Progenitor cell of endocrine pancreas (in vitro differentiated cells): ENCODE measurements at regions not wholly inside any gene's neighbourhood (a gene's known extent, or its start where the extent isn't known, plus 50 kb on each side); places are given as distances from the start of the nearest gene placed in this dataset.

Experiments
- DNase-seq: peaks from one replicate; pipeline ENCODE4 v3.0.0; 2021; ENCODE audit warnings: low spot score; ENCODE audit not compliant: unreplicated experiment
- H3K27ac Mint-ChIP-seq: 2 replicates; pipeline ENCODE4 v1.8.0; 2021; ENCODE audit warnings: mild to moderate bottlenecking, moderate library complexity, mixed read lengths
- H3K27me3 Mint-ChIP-seq: 2 replicates; pipeline ENCODE4 v1.8.0; 2021; ENCODE audit warnings: mixed read lengths
- H3K36me3 Mint-ChIP-seq: 2 replicates; pipeline ENCODE4 v1.8.0; 2022; ENCODE audit warnings: mixed read lengths; ENCODE audit not compliant: insufficient read depth
- H3K4me1 Mint-ChIP-seq: 2 replicates; pipeline ENCODE4 v1.8.0; 2021; ENCODE audit warnings: low read depth, mixed read lengths
- H3K4me3 Mint-ChIP-seq: 2 replicates; pipeline ENCODE4 v1.8.0; 2021; ENCODE audit warnings: low read depth, mild to moderate bottlenecking, moderate library complexity, mixed read lengths
- H3K9me3 Mint-ChIP-seq: 2 replicates; pipeline ENCODE4 v1.8.0; 2021; ENCODE audit warnings: low read depth, mixed read lengths
- CTCF ChIP-seq: fragments of 200-600 bp; sonication (generic); IDR thresholded peaks from one replicate; pipeline ENCODE4 v1.5.0; 2021; ENCODE audit warnings: antibody characterized with exemption, mild to moderate bottlenecking; ENCODE audit not compliant: unreplicated experiment

GRCh38 chr2:236934656-236935055 is 151.0 kb upstream of the COPS8 start:
- no peak overlapping the region for H3K4me3 Mint-ChIP-seq
- TF ChIP-seq CTCF, result no peak
- H3K27me3 Mint-ChIP-seq, result peaks cover 77% of the 10 kb centered on the region
- H3K9me3 Mint-ChIP-seq, result no peaks in the 10 kb centered on the region
- H3K27ac Mint-ChIP-seq, result no peak overlapping the region
- no peaks in the 10 kb centered on the region for H3K4me1 Mint-ChIP-seq
- DNase-seq, result no peak
- no peaks in the 10 kb centered on the region for H3K36me3 Mint-ChIP-seq

DNA sequence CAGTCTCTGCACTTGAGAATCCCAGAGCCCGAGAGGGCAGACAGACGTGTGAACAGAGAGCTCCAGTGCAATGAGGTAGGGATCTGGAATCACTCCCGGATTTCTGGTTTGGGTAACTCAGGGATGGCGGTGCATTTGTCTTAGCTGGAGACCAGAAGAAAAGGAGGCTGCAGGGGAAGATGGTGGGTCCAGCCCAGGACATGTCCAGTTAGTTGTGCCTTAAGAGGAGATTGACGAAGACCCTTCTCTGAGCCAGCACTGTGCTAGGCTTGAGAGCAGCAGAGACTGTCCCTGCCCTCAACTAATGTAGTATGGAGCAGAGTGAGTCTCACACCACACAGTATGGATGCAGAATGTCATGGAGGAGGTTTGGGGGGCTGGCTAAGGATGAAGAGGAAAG is 150.6 kb upstream of the COPS8 start:
- no peak for TF ChIP-seq CTCF
- peaks cover 80% of the 10 kb centered on the region for H3K27me3 Mint-ChIP-seq
- H3K9me3 Mint-ChIP-seq, result no peaks in the 10 kb centered on the region
- no peak for DNase-seq
- H3K4me3 Mint-ChIP-seq, result no peak overlapping the region
- peaks cover 4% of the 10 kb centered on the region for H3K4me1 Mint-ChIP-seq
- H3K36me3 Mint-ChIP-seq, result no peaks in the 10 kb centered on the region
- H3K27ac Mint-ChIP-seq, result no peak overlapping the region

GRCh38 chr2:236935631-236936445 is 149.9 kb upstream of the COPS8 start:
- no peak for DNase-seq
- Mint-ChIP-seq H3K27ac (no peak overlapping the region), H3K4me3 (no peak overlapping the region), H3K36me3 (no peaks in the 10 kb centered on the region), H3K9me3 (no peaks in the 10 kb centered on the region), H3K4me1 (peaks cover 7% of the 10 kb centered on the region), H3K27me3 (peaks cover 80% of the 10 kb centered on the region)
- TF ChIP-seq CTCF, result no peak

DNA sequence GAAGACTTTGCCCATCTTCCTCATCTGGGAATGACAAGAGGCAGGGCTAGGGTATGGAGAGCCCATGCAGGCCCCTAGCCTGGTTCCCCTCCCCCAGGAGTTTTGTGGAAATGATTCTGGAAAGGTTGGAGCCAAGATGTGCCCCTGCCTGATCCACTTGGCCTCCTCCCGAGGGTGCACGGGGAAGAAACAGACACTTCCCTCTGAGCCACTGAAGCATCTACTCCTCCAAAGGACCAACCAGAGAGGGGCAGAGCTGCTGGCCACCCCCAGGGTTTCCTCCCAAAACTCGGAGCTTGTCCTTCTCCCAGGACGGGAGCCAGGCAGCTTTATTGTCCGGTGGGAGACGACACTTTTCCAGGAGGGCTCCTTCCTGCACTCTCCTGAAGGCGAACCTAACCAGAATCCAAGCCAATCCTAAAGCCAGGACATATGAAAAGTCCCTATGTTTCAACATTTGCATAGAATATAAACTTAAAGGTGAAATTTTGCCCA is 149.2 kb upstream of the COPS8 start:
- Mint-ChIP-seq H3K27me3 (peaks cover 78% of the 10 kb centered on the region), H3K4me3 (no peak overlapping the region), H3K36me3 (no peaks in the 10 kb centered on the region), H3K9me3 (no peaks in the 10 kb centered on the region), H3K4me1 (peaks cover 12% of the 10 kb centered on the region), H3K27ac (no peak overlapping the region)
- TF ChIP-seq CTCF, result no peak
- DNase-seq, result no peak

- Mint-ChIP-seq H3K27ac (no peak overlapping the region), H3K9me3 (no peaks in the 10 kb centered on the region), H3K4me3 (no peak overlapping the region), H3K36me3 (no peaks in the 10 kb centered on the region), H3K4me1 (peaks cover 14% of the 10 kb centered on the region), H3K27me3 (peaks cover 64% of the 10 kb centered on the region)
- DNase-seq, result no peak
- TF ChIP-seq CTCF, result no peak
These were observed 147.6 kb upstream of the COPS8 start for GRCh38 chr2:236938126-236938525.
